GM21528 (cell line): ENCODE measurements at regions not wholly inside any gene's neighbourhood (a gene's known extent, or its start where the extent isn't known, plus 50 kb on each side); places are given as distances from the start of the nearest gene placed in this dataset.
"Not testable (repeated sequence)": the region's sequence is repeated elsewhere in the genome, so short reads cannot be mapped to it uniquely, and the experiment has no call there.

ENCODE experiments used
- ATAC-seq: cut with Tn5 transposase; IDR thresholded peaks from one replicate; pipeline ENCODE4 v1.9.1; 2021; ENCODE audit warnings: mild to moderate bottlenecking, moderate library complexity; ENCODE audit not compliant: unreplicated experiment, low FRiP score

- ATAC-seq = no peak
These were observed 318.6 kb upstream of the PIK3R1 start for GRCh38 chr5:67896930-67897313.

GRCh38 chr5:67896311-67896929 lies 319.1 kb upstream of the PIK3R1 start:
- no peak for ATAC-seq

GRCh38 chr5:67889870-67890269 lies 325.7 kb upstream of the PIK3R1 start:
- ATAC-seq = not testable (repeated sequence)

- ATAC-seq = no peak
These were observed 327.8 kb upstream of the PIK3R1 start for GRCh38 chr5:67887748-67888161.

GRCh38 chr5:67886761-67887160 lies 328.8 kb upstream of the PIK3R1 start:
- no peak for ATAC-seq

GRCh38 chr5:67880876-67881275 lies 334.7 kb upstream of the PIK3R1 start:
- no peak for ATAC-seq

GRCh38 chr5:67880511-67880805 lies 335.1 kb upstream of the PIK3R1 start:
- ATAC-seq = no peak

GRCh38 chr5:67879620-67880510 lies 335.7 kb upstream of the PIK3R1 start:
- no peak for ATAC-seq

- ATAC-seq = no peak
These were observed 336.6 kb upstream of the PIK3R1 start for GRCh38 chr5:67878933-67879332.

GRCh38 chr5:67876371-67876770 lies 339.2 kb upstream of the PIK3R1 start:
- no peak for ATAC-seq

- ATAC-seq = no peak
These were observed 340.0 kb upstream of the PIK3R1 start for GRCh38 chr5:67875601-67876000.

- no peak for ATAC-seq
These were observed 341.6 kb upstream of the PIK3R1 start for GRCh38 chr5:67873935-67874334.

- no peak for ATAC-seq
These were observed 344.9 kb upstream of the PIK3R1 start for GRCh38 chr5:67870662-67871061.

- not testable (repeated sequence) for ATAC-seq
These were observed 351.2 kb upstream of the PIK3R1 start for GRCh38 chr5:67864335-67864734.

GRCh38 chr5:67858471-67859031 lies 357.0 kb upstream of the PIK3R1 start:
- ATAC-seq = no peak

GRCh38 chr5:67857502-67857901 lies 358.1 kb upstream of the PIK3R1 start:
- ATAC-seq = no peak

GRCh38 chr5:67855523-67855922 lies 360.0 kb upstream of the PIK3R1 start:
- ATAC-seq = no peak

- not testable (repeated sequence) for ATAC-seq
These were observed 364.6 kb upstream of the PIK3R1 start for GRCh38 chr5:67850906-67851305.

GRCh38 chr5:67844924-67845323 lies 370.6 kb upstream of the PIK3R1 start:
- ATAC-seq = no peak

- no peak for ATAC-seq
These were observed 372.8 kb upstream of the PIK3R1 start for GRCh38 chr5:67842806-67843205.

GRCh38 chr5:67837225-67837624 lies 378.3 kb upstream of the PIK3R1 start:
- ATAC-seq = not testable (repeated sequence)

GRCh38 chr5:67836496-67836895 lies 379.1 kb upstream of the PIK3R1 start:
- ATAC-seq = not testable (repeated sequence)
